GM23338 (cell line): ENCODE measurements at regions not wholly inside any gene's neighbourhood (a gene's known extent, or its start where the extent isn't known, plus 50 kb on each side); places are given as distances from the start of the nearest gene placed in this dataset.

Source experiments
- CREB1 ChIP-seq: fragments of 250-450 bp; sonication (Bioruptor Pico); IDR thresholded peaks from 2 replicates; pipeline ENCODE4 v1.5.0; 2020; ENCODE audit warnings: low read depth, mild to moderate bottlenecking, moderate library complexity
- ETS1 ChIP-seq: IDR thresholded peaks from 2 replicates; pipeline ENCODE4 v1.6.1; 2016; ENCODE audit warnings: antibody characterized with exemption
- EZH2 ChIP-seq: fragments of 200-600 bp; sonication (generic); IDR thresholded peaks from one replicate; pipeline ENCODE4 v1.8.0; 2017; ENCODE audit warnings: antibody characterized with exemption, mild to moderate bottlenecking, low read depth; ENCODE audit not compliant: unreplicated experiment
- EZH2phosphoT487 ChIP-seq: fragments of 200-600 bp; sonication (generic); IDR thresholded peaks from one replicate; pipeline ENCODE4 v1.8.1; 2018; ENCODE audit warnings: antibody characterized with exemption; ENCODE audit not compliant: unreplicated experiment
- JUNB ChIP-seq: IDR thresholded peaks from one replicate; pipeline ENCODE4 v1.6.1; 2016; ENCODE audit warnings: antibody characterized with exemption; ENCODE audit not compliant: unreplicated experiment
- NANOG ChIP-seq: IDR thresholded peaks from 2 replicates; pipeline ENCODE4 v1.6.1; 2016; ENCODE audit warnings: antibody characterized with exemption, borderline replicate concordance
- POLR2AphosphoS5 ChIP-seq: IDR thresholded peaks from 2 replicates; pipeline ENCODE4 v1.6.1; 2016; ENCODE audit warnings: antibody characterized with exemption, low read depth
- TF ChIP-seq, protein P1 (sequence below), 2 experiments: fragments of 200-600 bp in 1 of 2; sonication (generic) in 1 of 2; conservative IDR thresholded peaks; 2 replicates each; pipeline versions ENCODE4 v1.5.1 to v1.6.1; 2016 to 2017; ENCODE audit warnings: antibody characterized with exemption in 2 of 2, low read depth in 2 of 2, mild to moderate bottlenecking in 2 of 2, moderate library complexity in 1 of 2

- TF ChIP-seq, protein P1, sequence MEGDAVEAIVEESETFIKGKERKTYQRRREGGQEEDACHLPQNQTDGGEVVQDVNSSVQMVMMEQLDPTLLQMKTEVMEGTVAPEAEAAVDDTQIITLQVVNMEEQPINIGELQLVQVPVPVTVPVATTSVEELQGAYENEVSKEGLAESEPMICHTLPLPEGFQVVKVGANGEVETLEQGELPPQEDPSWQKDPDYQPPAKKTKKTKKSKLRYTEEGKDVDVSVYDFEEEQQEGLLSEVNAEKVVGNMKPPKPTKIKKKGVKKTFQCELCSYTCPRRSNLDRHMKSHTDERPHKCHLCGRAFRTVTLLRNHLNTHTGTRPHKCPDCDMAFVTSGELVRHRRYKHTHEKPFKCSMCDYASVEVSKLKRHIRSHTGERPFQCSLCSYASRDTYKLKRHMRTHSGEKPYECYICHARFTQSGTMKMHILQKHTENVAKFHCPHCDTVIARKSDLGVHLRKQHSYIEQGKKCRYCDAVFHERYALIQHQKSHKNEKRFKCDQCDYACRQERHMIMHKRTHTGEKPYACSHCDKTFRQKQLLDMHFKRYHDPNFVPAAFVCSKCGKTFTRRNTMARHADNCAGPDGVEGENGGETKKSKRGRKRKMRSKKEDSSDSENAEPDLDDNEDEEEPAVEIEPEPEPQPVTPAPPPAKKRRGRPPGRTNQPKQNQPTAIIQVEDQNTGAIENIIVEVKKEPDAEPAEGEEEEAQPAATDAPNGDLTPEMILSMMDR (conservative IDR thresholded peaks at IDR 0.05; ENCODE audit: low read depth in 2 of 2) = no peak
- TF ChIP-seq ETS1 = no peak
- TF ChIP-seq POLR2AphosphoS5 = no peak
- no peak for TF ChIP-seq EZH2
- TF ChIP-seq NANOG = no peak
- TF ChIP-seq CREB1 (CRISPR knock-in tag) = no peak
- TF ChIP-seq EZH2phosphoT487 = no peak
- TF ChIP-seq JUNB = no peak
Measured at GRCh38 chr20:12076200-12076599, 158.5 kb downstream of the BTBD3 start.
